DND-41 (cell line): ENCODE measurements at regions not wholly inside any gene's neighbourhood (a gene's known extent, or its start where the extent isn't known, plus 50 kb on each side); places are given as distances from the start of the nearest gene placed in this dataset.

Source experiments
- CTCF ChIP-seq: IDR thresholded peaks from 2 replicates; pipeline ENCODE4 v1.5.1; 2012; ENCODE audit warnings: borderline replicate concordance, low read length, moderate library complexity, mild to moderate bottlenecking; ENCODE audit not compliant: poor library complexity, severe bottlenecking; ENCODE audit errors: extremely low read depth
- EZH2 ChIP-seq: IDR thresholded peaks from 3 replicates; pipeline ENCODE4 v1.6.1; 2012; ENCODE audit warnings: borderline replicate concordance, low read depth, mild to moderate bottlenecking, moderate library complexity, low read length, inconsistent platforms; ENCODE audit not compliant: severe bottlenecking

- TF ChIP-seq CTCF = no peak
- no peak for TF ChIP-seq EZH2
Measured at GRCh38 chr2:49251766-49252165, 97.5 kb upstream of the FSHR start.
